CD4-positive, alpha-beta T cell treated with Interferon alpha-2 for 1 hour (primary cell): ENCODE measurements at regions not wholly inside any gene's neighbourhood (a gene's known extent, or its start where the extent isn't known, plus 50 kb on each side); places are given as distances from the start of the nearest gene placed in this dataset.

Source experiments
- DNase-seq, 2 donors: peaks; one replicate each; pipeline ENCODE4 v3.0.0-alpha.2; 2020 to 2022

DNA sequence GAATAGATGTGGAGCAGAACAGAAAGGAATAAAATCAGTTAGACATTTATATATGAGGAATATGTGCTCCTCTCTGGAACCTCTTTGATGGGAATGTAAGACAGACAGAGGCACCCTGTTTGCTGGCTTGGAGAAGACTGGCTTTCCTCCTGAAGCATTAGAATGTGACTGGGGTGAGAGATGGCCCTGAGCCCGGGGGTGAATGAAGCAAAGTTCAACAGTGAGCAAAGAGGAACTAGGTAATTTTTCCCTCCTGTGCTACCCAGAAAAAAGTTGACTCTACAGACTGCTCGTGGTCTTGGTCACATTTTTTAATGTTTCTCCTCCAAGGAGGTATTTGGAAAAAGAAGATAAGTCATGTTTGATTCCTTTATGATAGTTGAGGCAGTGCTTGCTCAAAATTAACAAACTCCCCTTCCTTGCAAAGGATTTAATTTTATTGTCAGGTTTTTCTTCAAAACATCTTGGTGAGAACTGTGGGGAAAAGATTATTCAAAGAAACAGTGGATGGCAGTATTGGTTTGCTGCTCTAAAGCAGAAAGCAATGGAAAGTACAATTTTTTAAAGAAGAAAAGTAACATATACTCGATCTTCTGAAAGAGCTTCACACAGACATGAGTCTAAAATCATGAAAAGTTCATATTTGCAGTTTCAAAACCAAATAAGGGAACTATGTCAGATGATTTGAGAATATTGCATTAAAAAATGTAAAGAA lies 370.4 kb upstream of the CDIN1 start:
- no peak for DNase-seq

DNA sequence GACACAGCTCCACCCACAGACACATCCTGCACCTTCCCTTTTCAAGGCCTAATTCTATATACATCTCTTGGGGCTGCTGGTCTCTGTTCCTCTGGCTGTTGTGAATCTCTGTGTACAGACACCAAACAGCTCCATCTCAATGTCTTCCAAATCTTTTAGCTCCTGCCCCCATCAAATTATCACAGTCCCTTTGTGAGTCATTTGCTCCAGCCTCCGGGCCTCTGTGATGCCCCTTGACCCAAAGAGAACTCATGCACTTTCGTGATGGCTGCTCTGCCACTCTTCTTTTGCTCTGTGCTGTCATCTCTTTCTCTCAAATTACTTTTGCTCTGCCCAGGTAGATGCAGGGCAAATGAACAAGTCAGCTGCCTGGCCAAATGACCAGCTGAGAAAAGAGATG lies 369.0 kb upstream of the CDIN1 start:
- DNase-seq, result no peak

DNA sequence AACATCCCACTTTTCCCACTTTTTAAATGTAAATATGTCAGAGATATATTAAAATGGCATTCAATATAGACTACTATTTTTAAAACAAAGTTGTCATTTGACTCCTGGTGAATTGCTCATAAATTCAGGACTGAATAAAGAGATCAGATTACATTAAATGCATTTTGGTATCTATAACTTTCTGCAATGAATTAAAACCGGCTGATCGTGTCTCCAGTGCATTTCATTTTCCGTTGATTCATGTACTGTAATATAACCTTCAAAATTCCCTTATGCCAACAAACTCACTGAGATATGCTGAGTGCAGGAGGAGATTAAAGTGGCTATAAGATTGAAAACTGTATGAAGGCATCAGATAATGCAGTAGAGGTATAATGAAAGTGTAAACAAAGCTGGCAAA lies 361.1 kb upstream of the CDIN1 start:
- DNase-seq, result no peak

DNA sequence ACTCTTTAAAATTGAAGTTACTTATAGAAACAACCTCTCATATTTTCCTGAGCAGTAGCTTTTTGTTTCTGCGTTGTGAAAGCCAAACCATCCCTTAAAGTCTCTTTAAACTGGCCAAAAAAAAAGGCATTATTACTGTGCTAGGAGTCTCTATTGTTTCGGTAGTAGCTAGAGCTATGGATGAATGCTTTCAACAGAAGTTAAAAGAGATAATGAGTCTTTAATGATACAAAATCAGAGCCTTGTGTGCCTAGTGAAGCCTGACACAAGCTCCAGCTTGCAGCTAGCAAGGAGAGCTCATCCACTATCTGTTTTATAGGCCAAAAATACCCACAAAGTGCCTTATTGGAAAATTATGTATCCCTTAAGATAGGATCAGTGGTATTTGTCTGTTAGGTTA lies 360.4 kb upstream of the CDIN1 start:
- DNase-seq, result no peak

DNA sequence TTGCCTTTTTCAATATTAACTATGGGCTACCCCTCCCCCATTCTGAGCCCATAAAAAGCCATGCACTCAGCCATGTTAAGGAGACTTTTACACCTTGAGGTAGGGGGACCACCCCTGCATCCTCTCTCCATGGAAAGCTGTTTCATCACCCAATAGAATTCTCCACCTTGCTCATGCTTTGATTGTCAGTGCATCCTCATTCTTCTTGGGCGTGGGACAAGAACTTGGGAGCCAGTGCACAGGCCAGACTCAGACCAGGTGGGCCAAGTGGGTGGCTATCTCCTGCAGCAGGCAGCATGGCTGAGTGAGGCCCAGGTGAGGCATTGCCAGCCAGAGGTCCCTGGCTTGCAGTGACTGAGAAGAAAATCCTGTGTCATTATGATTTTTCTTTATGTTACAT lies 357.4 kb upstream of the CDIN1 start:
- no peak for DNase-seq

DNA sequence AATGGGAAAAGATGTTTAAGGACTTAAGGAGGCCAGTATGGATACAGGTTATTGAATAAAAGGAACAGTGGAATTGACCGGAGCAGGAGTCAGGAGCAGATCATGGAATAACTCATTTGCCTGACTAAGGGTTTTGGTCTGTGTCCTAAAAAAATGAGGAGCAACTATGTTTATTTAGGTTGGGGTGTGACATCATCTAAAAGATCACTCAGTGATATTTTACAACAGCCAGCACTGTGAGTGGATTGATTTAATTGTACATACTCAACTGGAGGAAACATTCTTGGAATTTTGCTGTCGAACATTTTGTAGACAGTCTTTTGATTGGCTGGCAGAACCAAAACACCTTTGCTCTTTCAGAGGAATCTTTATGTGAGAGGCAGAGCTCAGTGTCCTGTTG lies 348.6 kb upstream of the CDIN1 start:
- DNase-seq, result no peak

DNA sequence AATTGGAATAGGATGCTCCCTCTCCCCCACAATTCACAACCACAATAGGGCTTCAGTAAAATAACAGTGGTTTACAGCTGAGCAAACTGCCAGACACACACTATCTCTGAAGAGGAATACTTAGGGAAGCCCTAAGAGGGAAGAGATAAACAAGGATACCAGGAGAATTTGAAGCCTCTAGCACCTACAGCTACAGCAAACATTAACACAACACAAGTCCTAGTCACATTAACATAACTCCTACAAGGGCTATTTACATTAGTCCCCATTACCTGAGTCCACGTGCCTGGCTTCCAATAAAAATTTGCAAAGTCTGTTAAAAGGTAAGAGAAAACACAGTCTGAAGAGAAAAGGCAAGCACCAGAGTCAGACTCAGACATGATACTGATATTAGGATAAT lies 346.9 kb upstream of the CDIN1 start:
- no peak for DNase-seq

DNA sequence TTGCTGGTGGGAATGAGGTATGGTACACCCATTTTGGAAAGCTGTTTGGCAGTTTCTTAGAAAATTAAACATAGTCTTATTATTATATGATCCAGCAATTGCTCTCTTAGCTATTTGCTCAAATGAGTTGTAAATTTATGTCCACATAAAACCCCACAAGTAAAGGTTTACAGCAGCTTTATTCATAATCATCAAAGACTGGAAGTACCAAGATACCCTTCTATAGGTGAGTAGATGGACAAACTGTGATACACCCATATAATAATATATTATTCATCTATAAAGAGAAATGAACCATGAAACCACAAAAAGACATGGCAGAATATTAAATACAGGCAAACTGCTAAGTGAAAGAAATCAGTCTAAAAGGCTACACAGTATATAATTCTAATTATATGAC lies 344.7 kb upstream of the CDIN1 start:
- DNase-seq, result no peak

DNA sequence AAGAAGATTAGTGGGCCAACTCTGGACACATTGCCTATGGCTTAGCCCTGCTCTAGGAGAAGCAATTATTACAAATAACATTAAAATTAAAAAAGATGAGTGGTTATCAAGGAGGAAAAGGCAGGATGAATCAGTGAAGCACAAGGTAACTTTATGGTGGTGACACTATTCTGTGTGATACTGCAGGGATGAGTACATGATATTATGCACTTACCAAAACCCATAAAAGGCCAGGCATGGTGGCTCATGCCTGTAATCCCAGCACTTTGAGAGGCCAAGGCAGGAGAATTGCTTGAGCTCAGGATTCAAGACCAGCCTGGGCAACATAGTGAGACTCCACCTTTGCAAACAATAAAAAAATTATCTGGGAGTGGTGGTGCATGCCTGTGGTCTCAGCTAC lies 344.3 kb upstream of the CDIN1 start:
- DNase-seq, result no peak

DNA sequence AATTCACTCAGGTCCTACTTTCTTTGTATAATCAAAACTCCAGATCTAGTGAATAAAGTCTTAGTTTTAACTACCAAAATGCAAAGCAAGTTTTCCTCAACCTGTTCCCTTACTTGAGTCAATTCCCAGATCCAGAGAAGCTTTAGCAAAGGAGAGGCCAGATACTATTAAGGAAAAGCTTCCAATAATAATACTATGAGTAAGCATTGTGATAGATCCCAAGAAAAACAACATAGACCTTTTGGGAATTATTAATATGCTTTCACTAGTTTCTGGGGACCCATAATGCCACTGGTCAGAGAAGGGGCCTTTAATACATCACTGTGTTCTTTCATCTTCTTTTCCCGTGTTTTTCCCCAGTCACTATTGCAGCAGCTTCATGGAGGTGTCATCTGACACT lies 339.9 kb upstream of the CDIN1 start:
- DNase-seq, result no peak

DNA sequence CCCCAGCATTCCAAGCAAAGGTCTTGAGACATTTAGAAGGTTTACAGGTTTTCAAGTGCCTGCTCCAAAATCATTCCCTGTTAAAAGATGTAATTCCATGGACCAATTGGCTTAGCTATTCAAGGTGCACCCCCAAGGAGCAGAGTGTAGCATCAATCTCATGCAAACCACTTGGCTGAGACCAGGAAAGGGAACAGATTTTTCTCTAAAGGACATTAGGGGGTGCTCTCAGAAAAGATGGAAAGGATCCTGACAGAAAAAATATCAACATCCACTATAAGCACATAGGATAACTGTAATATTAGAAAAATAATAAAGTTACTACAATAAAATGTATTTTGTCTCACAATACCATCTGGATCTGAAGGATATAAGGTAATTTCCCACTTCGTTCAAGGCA lies 328.0 kb upstream of the CDIN1 start:
- DNase-seq, result no peak

DNA sequence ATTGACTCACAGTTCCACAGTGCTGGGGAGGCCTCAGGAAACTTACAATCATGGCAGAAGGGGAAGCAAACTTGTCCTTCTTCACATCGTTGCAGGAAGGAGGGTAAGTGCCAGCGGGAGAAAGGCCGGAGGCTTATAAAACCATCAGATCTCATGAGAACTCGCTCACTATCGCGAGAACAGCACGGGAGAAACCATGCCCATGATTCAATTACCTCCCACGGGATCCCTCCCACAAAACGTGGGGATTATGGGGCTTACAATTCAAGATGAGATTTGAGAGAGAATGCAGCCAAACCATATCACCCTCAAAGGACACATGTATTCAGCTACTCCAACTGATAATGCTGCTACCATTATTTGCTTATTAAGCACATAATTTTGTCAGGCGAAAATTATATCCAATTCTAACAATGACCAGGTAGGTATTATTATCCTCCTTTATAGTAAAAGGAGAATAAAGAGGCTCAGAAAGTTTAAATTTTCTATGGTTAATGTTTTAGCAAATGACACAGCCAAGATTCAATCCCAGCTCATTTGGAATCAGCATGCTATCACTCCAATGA lies 327.2 kb upstream of the CDIN1 start:
- no peak for DNase-seq

DNA sequence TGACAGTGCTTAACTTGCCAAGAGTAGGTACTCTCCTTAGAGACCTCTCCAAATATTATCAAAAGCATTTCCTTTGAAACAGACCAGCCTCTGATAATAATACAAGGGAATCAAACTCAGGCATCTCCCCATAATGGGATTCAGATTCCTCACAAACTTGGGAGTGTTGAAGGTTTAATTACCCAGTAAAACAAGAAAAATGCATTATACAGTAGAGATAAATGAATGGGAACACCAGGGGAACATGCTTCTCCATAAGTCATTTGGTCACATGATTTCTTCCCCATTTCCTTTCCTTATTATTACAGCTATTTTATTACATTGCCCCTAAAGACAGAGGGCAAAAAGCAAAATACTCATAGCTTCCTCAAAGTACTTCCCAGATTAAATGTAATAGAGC lies 325.0 kb upstream of the CDIN1 start:
- no peak for DNase-seq

DNA sequence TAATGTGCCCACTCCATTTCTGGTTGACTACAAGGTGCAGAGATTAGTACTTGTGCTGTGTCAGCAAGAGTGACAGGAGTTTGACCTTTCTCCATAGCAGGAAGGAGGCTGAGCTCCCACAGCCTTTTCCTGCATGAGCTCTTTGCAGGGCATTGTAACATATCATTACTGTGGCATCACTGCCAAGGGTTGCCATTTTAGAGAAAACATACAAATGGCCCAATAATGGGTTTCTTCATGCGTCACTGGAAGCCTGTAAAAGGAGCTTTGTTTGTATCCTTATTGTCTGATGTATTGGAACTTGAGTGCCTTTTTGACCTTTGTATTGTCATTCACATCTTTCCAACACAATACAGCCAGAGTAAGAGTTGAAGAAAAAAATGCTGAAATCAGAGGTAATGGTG lies 323.0 kb upstream of the CDIN1 start:
- no peak for DNase-seq

DNA sequence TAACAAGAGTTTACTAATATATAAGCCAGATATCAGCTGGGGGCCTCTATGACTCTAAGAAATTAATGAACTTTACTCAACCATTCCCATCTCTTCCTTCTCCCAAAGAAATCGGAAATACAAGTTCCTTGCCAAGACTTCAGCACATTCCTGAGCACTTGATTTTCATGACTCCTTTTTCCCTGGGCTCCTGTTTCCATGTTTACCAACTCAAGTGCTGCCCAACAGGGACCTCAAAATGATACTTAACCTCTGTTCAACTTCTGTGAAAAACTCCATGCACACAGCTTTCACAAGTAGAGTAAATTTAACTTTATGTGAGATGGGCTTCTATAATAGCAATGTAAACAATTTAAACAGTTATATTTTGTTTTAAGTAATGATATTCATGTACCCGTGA lies 315.8 kb upstream of the CDIN1 start:
- DNase-seq, result no peak

DNA sequence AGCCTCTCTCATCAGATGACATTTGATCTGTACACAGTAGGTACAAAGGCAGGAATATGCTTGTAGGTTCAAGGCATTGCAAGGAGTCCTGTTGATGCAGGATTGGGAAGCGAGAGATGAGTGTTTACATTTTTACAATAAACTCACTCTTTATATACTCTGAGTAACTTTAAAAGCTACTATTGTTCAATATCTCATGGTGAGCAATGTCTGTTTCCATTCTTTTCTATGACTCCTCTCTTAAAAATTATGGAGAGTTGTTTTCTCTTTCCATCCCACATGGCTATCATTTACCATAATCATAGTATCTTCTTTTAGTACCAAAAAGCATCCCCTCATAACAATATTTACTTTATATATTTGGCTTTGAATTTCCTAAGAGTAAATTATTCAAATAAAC lies 314.0 kb upstream of the CDIN1 start:
- no peak for DNase-seq

DNA sequence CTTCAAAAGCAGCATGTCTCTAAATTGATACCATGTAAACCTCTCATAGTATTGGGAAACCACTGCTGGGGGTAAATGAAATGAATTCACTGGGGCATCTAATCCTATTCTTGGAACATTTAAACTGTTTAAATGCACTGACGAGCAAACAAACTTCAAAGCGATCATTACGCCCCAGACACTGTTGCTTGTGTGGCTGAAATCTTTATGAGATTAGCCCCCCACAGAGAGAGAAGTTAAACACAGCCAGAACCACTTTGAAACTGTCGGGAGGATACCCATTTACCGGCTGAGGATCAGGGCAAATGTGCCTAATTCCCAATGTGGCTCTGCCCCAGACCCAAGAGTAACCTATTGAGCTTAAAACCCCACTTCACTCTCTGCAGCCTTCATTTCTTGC lies 308.4 kb upstream of the CDIN1 start:
- DNase-seq, result no peak

DNA sequence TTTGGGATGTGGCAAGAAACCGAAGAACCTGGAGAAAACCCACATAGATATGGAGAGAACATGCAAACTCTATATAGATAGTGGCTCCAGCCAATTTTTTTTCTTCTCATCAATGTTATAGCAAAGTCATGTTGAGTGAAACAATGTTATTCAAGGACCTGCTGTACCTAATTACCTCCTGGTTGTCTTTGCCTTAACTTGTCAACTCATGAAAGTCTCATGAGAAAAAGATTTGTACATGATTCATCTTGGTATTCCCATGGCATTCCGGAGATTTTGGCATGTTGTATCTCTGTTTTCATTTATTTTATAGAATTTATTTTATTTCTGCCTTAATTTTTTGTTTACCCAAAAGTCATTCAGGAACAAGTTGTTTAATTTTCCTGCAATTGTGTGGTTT lies 303.8 kb upstream of the CDIN1 start:
- DNase-seq, result no peak

DNA sequence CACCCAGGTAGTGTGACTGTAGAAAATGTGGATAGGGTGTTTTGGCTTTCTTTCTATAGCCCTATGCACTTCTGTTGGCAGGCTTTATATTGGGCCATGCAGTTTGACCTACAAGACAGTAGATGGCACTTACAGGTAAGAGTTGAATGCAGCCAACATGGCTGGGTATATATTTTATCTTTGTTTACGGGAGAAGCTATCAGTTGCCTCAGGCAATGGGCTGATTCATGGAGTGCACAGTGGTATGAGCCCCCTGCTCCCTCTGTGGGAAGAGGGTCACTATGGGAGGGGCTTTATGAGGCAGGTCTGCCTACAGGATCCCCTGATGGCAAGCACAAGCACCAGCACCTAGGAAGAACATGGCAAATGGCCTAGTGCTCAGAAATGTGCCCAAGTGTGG lies 301.2 kb upstream of the CDIN1 start:
- DNase-seq, result no peak

DNA sequence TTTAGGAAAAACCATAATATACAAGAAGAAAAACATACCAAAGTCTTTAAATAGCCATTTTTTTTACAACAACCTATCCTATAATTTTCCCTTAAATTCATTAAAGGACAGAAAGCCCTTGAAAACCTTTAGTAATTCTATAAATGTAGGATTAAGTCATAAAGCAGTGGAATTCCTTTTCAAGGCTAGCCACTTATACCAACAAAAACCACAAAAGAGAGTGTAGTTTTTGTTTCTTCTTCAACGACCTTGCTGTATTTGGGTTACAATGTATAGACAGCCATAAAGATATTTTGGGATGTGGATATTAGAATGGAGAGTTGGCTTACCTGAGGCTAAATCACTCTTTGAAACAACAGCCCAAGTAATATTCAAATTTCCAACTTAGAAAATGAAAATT lies 296.6 kb upstream of the CDIN1 start:
- no peak for DNase-seq

DNA sequence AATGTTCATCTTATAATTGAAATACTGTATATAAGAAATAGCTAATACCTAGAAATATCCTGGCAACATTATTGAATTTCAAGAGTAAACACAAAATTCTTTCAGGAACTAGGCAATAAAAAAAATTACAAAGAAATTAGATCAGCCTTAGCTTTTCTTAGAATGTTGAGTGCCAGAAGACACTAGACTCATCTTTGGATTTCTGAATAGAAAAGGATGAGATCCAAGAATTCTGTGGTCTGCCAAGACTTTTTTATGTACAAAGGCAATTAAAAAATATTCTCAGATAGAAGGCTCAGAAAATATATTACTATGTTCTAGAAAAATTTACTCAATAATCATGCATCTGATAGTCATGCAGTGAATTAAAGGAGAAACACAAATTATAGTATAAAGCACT lies 294.5 kb upstream of the CDIN1 start:
- no peak for DNase-seq

DNA sequence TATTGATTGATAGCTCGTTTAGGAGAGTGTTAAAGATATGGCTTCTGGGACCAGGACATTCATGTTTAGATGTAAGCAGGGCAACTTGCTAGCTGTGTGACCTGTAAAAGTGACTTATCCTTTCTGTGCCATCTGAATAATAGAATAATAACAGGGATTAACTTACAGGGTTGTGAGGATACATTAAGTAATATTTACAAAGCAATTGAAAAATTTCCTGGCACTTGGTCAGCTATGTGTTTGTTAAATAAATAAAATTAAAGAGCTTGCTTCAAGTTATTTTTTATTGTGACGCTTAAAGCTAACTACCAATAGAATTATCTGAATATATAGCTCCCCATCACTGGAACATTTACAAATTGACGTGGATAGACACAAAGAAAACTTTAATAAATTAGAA lies 287.9 kb upstream of the CDIN1 start:
- no peak for DNase-seq

DNA sequence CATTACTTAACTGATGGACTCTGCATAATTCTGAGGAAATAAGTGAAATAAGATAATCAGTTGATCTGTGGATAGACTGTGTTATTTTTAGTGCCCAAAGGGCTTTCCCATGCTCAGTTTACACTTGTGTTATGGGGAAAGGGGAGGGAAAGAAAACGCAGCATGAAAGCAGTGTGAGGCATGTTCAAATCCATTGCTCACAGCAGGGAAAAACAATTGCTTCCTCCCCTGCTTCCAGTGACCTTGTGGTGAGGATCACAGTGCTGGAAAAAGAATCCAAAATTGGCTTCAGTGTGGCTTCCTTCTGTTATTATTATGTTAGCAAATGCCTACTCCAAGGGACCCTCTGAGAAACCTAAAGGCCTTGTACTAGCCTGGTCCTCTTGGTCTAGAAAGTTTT lies 285.1 kb upstream of the CDIN1 start:
- DNase-seq, result no peak

DNA sequence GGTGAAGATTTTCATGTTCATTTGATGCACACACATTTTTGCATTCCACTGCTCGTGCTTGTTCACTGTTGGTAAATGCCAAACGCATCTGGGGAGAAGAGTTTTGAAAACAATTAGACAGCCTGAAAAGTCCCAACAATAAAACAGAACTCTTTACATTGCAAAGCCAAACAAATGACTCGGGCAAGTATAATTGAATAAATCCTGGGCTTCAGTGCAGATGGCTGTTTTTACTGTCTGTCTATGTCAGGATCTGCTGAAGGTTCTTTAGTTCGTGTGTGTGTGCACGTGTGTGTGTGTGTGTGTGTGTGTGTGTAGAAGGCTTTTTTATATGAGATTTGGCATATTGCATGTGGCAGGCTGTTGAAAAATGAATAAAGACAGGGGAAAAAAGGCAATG lies 277.5 kb upstream of the CDIN1 start:
- no peak for DNase-seq

DNA sequence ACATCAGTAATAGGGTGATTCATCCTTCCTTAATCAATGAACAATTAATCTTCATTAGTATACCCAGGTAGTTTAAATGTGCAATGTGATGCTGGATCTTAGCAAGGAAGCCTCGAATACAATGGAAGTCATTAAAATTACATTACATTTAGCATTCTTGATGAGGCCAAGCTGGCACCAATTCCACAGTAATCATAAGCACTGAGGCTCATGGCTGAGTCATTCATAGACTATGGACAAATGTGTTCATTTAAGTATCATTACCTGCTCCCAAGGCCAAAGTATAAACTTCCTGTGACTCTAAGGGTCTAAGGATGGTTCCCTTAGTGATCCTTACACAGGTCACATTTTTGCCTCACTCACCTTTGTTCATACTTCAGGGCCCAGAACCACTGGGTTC lies 266.4 kb upstream of the CDIN1 start:
- DNase-seq, result no peak
